ENCODE measurements at regions not wholly inside any gene's neighbourhood (a gene's known extent, or its start where the extent isn't known, plus 50 kb on each side); places are given as distances from the start of the nearest gene placed in this dataset.

GRCh38 chr18:66655407-66655806 lies 51.5 kb upstream of the CDH19 start:
- TF ChIP-seq EZH2 (IDR thresholded peaks at IDR 0.05; ENCODE audit: borderline replicate concordance), result no peak
- no peak for TF ChIP-seq CTCF (IDR thresholded peaks at IDR 0.05; ENCODE audit: poor library complexity)
- no peak for TF ChIP-seq EZH2phosphoT487 (IDR thresholded peaks at IDR 0.05; ENCODE audit: low read depth, severe bottlenecking, unreplicated experiment)

Measured in hepatocyte (in vitro differentiated cells).